ENCODE measurements at regions not wholly inside any gene's neighbourhood (a gene's known extent, or its start where the extent isn't known, plus 50 kb on each side); places are given as distances from the start of the nearest gene placed in this dataset.

DNA sequence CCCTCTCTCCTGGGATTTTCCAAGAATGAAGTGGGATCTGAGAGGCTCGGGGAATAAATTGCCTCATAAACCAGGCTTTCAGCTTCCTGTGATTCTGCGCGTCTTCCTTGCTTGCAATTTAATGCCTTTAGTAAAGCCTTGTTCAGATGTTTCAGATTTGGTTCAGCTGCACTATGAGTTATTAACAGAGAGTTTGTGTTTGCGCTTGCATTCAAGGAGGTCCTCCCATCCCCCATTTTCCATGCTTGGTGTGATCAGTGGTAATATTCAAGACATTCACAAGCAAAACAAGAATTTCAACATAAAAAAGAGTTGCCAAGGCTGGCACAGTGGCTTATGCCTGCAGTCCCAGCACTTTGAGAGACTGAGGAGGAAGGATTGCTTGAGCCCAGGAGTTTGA is 1068.9 kb downstream of the TYW1 start:
- TF ChIP-seq, protein P1, sequence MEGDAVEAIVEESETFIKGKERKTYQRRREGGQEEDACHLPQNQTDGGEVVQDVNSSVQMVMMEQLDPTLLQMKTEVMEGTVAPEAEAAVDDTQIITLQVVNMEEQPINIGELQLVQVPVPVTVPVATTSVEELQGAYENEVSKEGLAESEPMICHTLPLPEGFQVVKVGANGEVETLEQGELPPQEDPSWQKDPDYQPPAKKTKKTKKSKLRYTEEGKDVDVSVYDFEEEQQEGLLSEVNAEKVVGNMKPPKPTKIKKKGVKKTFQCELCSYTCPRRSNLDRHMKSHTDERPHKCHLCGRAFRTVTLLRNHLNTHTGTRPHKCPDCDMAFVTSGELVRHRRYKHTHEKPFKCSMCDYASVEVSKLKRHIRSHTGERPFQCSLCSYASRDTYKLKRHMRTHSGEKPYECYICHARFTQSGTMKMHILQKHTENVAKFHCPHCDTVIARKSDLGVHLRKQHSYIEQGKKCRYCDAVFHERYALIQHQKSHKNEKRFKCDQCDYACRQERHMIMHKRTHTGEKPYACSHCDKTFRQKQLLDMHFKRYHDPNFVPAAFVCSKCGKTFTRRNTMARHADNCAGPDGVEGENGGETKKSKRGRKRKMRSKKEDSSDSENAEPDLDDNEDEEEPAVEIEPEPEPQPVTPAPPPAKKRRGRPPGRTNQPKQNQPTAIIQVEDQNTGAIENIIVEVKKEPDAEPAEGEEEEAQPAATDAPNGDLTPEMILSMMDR (IDR thresholded peaks at IDR 0.05): no peak
- no peak for TF ChIP-seq POLR2A (IDR thresholded peaks at IDR 0.05)
- no peak for TF ChIP-seq POLR2AphosphoS5 (IDR thresholded peaks at IDR 0.05)
